Epithelial cell of proximal tubule (primary cell): ENCODE measurements at regions not wholly inside any gene's neighbourhood (a gene's known extent, or its start where the extent isn't known, plus 50 kb on each side); places are given as distances from the start of the nearest gene placed in this dataset.

Experiments used
- DNase-seq: peaks from one replicate; pipeline ENCODE4 v3.0.0-alpha.2; 2011; ENCODE audit warnings: low read depth
- H3K4me3 ChIP-seq: 2 replicates; pipeline ENCODE4 v1.5.1; 2011; ENCODE audit warnings: low read depth, mild to moderate bottlenecking, low read length
- CTCF ChIP-seq: conservative IDR thresholded peaks from 2 replicates; pipeline ENCODE4 v1.5.1; 2012; ENCODE audit warnings: low read depth, mild to moderate bottlenecking, low read length

- peak; percentile 79 for DNase-seq
- no peak for TF ChIP-seq CTCF
These were observed 132.6 kb upstream of the FAM9B start for GRCh38 chrX:9166584-9166944.

DNA sequence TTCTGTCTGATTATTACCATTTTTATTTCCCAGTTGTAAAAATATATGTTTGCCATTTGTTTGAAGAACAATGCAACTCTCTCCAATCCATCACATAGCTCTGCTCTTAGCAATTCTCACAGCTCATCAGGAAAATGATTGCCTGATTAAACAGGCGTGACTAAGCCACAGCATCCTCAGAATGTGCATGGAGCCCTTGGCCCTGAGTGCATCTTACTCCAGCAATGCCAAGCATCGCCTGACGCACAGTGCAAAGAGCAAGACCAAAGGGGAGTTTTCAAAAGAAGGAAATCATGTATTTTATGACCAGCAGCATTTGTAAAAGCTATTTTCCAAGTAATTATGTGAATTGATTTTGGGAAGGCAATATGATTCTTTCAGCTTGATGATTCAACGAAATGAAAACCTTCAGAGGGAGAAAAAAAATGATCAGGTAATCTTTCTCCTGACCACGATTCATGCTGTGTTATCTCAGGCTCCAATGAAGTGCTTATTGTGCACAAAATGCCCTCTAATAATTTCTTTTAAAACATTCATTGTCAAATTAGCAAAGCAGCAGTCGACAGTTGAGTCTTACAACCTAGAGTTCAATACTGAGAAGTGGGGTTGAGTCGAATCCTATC, 138.0 kb upstream of the FAM9B start:
- DNase-seq, result peak; percentile 74
- TF ChIP-seq CTCF, result no peak
- H3K4me3 ChIP-seq, result no peak overlapping the region

More at GRCh38 chrX:9166584-9166944, 132.6 kb upstream of the FAM9B start:
- H3K4me3 ChIP-seq, result no peak overlapping the region

GRCh38 chrX:9172464-9172850, 138.5 kb upstream of the FAM9B start:
- H3K4me3 ChIP-seq, result no peak overlapping the region
- TF ChIP-seq CTCF, result no peak
- no peak for DNase-seq

DNA sequence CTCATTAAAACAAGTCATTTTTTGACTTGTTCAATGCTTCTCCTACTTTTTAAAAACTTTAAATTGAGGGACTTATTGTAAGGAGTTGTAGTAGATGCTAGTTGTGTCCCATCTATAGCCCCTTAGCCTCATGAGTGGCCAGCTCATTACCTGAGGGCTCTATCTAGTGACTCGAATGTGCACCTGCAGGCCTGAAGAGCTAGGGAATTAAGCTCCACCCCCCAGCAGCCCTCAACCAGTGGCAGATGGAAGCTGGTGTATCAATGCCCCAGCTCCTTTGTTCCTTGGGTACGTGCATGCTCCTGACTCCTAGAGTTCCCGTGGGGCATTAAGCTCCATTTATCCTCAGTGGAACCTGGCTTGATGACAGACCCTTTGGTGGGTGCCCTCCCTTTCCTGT, 146.7 kb upstream of the FAM9B start:
- no peak for TF ChIP-seq CTCF
- H3K4me3 ChIP-seq, result no peak overlapping the region
- DNase-seq, result no peak

DNA sequence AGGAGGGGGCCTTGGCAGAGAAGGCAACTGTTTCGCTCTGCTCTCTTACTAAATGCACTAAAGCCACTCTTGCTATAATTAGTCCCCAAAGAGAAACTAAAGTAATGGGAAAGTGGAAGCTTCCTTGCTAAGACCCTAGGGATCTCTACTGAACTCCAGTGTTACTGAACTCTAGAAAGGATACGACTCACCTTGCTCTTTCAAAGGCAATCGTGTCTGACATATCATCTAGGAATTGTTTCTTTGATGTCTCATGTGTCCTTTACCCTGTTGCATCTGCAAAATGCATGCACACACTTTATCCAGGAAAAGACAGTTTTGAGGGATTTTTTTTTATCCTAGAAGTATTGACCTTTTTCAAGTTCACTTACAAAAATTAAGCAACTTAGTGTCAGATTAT, 148.1 kb upstream of the FAM9B start:
- no peak overlapping the region for H3K4me3 ChIP-seq
- no peak for DNase-seq
- no peak for TF ChIP-seq CTCF

GRCh38 chrX:9183481-9183880, 149.6 kb upstream of the FAM9B start:
- TF ChIP-seq CTCF, result no peak
- no peak overlapping the region for H3K4me3 ChIP-seq
- DNase-seq, result no peak

DNA sequence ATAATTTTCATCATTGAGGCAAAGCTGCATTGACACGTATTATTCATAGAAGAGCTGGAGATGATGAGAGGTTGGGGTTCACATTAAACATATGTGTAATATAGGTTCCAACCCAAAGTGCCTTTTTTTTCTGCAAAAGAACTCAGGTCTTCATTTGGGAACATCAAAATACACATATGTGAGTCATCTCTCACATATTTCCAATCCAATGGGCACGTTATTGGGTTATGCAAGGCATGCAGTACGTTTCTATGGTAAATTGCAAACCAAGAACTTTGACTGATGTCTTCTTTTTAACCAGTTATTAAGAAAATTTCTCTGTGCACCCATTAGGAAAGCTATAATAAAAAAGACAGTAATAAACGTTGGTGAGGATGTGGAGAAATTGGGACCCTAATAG, 150.3 kb upstream of the FAM9B start:
- TF ChIP-seq CTCF, result no peak
- no peak for DNase-seq
- no peak overlapping the region for H3K4me3 ChIP-seq
